ENCODE measurements at regions not wholly inside any gene's neighbourhood (a gene's known extent, or its start where the extent isn't known, plus 50 kb on each side); places are given as distances from the start of the nearest gene placed in this dataset.
"Not testable (repeated sequence)": the region's sequence is repeated elsewhere in the genome, so short reads cannot be mapped to it uniquely, and the experiment has no call there.

DNA sequence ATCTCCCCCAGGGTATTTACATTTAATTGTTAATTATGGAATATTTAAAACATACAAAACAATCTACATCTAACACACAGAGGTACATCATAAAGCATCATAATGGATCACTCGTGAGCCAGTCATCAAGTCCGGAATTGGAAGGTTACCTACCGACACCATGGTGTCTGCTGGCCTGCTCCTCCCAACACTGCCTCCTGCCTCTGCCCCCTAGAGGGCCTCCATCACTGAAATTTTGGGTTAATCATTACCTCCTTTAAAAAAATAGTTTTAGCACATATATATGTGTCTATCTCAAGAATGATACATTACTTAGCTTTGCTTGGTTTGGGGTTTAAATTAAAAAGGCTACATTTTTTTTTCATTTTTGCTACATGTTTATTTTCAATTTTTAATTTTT lies 114.6 kb upstream of the PDE10A start:
- DNase-seq (ENCODE audit: low read depth), result no peak

GRCh38 chr6:165776691-165777090 lies 113.7 kb upstream of the PDE10A start:
- no peak for DNase-seq (ENCODE audit: low read depth)

DNA sequence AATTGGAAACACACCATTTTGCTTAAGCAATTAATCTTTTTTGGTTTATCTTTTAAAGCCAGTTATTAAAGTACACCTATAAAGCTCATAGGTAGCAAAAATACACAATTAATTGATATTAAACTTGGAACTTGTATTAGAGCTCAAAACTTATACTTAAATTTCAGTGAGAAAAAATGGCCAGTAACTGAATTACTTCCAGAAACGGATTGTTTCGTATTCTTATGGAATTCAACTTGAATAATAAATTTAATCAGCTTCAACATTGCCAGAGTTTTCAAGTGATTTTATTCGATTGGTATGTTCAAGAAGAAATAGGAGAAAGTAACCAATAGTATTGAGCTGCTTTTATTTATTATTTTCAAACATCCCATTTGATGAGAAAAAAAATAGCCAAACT lies 112.7 kb upstream of the PDE10A start:
- no peak for DNase-seq (ENCODE audit: low read depth)

DNA sequence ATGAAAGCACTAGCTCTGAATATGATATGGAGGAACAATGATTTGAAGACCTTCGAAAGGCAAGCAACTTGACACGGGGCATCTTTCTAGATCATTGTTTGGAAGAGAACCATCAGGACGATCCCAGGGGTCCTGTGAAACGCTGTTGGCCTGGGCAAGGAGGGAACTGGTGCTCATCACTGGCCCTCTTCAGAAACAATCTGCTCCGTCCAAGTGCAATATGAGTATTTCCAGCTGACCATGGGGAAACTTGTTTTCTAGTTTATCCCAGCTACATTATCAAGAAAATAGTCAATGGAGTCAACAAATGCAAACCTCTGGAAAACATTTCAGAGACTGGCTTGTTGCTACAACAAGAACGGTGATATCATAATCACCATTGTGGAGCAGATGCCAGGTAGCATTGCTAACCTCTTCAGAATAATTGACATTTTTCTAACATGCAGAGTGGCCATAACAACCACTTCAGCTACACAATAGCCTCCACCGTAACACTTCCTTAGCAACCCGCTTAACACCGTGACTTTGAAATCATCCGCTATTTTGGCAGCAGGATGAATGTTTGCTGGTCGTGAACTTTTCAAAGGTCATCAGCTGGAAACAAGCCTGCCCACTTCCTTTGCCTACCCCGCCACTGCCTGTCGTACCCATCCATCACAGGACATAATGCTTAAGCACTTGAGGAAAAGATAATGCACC lies 112.0 kb upstream of the PDE10A start:
- DNase-seq (ENCODE audit: low read depth), result no peak

DNA sequence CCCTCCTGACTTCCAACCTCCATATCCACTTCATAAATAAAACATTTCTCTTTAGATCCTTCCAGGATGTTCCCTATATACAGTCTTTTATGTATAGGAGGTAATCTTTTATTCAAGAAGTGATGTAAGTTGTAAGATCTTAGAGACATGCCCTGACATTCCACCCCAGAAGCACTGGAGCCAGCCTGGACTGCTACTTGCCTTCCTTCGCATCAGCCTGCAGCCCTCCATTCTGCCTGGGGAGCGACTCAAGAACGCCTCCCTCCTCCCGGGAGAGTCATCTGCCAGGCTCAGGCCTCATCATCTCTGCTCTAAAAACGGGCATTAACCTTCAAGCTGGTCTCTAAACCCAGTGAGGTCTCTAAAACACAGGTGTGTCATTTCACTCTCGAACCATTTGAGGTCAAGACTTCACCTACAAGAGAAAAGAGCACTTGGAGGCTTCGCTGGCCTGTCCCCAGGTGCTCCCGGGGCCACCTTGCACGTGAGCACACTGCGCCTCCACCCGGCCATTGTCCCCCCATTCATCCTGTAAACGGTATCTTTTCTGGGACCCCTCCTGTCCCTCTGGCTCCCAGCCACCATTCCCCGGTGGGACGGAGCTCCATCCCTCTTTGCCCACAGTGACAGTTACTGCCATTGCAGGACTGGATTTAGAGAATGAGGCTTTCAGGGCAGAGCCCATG lies 107.5 kb upstream of the PDE10A start:
- no peak for DNase-seq (ENCODE audit: low read depth)

DNA sequence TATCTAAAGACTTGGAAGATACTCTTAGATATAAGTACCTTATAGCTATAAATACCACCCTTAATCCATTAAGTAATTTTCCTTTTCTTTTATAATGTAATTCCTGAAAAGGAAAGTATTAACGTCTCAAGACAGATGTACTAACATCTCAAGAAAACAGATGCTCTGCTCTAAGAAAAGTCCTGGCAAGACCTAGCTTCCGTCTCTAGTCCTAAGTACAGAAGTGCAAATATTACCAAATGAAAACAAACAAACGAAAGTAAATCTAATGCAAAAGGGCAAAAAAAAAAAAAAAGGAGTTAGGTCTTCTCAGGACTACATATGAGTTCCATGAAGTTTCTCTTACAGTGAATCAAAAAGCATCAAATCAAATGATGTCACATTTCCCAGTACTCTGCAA lies 106.8 kb upstream of the PDE10A start:
- no peak for DNase-seq (ENCODE audit: low read depth)

GRCh38 chr6:165769401-165769800 lies 106.4 kb upstream of the PDE10A start:
- DNase-seq (ENCODE audit: low read depth), result no peak

GRCh38 chr6:165768961-165769360 lies 105.9 kb upstream of the PDE10A start:
- no peak for DNase-seq (ENCODE audit: low read depth)

- DNase-seq (ENCODE audit: low read depth), result peak; percentile 5
Observed at GRCh38 chr6:165767228-165767627, 104.2 kb upstream of the PDE10A start.

DNA sequence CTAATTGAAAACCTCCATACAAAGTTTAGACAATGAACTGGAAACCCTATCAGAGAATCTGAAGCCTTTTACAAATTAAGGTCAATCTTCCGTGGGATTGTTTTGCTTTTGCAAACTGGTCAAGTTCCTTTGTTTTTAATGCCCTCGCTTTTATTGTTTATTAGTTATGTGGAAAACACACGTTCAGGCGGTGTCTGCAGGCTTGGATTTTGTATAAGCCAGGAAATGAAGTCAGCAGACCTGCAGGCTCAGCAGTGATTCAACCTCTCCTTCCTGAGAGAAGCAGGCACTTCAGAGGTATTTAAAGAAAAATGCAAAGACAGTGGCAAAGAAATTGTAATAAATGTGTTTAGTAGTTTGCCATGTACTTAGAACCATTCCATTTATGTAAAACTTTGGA lies 103.4 kb upstream of the PDE10A start:
- DNase-seq (ENCODE audit: low read depth), result peak; percentile 31

DNA sequence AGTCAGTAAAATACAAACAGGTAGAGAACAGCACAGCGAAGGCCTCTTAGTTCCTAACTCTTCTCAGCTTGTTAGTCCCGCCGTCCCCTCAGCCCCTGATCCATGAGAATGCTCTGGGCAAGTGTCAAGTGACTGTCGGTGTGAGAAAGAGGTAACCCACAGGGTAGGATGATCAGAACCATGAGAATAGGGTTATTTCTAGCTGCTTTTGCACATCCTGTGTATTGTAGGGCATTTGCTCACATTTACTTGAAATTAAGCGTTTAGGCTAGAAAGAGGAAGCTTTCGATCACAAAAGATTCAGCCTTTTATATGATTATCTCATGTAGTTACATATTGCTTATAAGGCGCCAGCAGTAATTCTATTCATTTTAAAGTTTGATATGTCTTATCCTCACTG lies 103.0 kb upstream of the PDE10A start:
- no peak for DNase-seq (ENCODE audit: low read depth)

DNA sequence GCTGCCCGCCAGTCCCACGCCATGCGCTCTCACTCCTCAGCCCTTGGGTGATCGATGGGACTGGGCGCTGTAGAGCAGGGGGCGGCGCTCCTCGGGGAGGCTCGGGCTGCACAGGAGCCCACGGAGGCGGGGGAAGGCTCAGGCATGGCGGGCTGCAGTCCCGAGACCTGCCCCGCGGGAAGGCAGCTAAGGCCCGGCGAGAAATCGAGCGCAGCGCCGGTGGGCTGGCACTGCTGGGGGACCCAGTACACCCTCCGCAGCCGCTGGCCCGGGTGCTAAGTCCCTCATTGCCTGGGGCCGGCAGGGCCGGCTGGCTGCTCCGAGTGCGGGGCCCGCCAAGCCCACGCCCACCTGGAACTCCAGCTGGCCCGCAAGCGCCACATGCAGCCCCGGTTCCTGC lies 102.2 kb upstream of the PDE10A start:
- DNase-seq (ENCODE audit: low read depth), result not testable (repeated sequence)

GRCh38 chr6:165762876-165763275 lies 99.8 kb upstream of the PDE10A start:
- DNase-seq (ENCODE audit: low read depth), result no peak

- no peak for DNase-seq (ENCODE audit: low read depth)
Observed at GRCh38 chr6:165762125-165762524, 99.1 kb upstream of the PDE10A start.

GRCh38 chr6:165760803-165761185 lies 97.8 kb upstream of the PDE10A start:
- no peak for DNase-seq (ENCODE audit: low read depth)

- DNase-seq (ENCODE audit: low read depth), result no peak
Observed at GRCh38 chr6:165760126-165760802, 97.2 kb upstream of the PDE10A start.

- no peak for DNase-seq (ENCODE audit: low read depth)
Observed at GRCh38 chr6:165758441-165758840, 95.4 kb upstream of the PDE10A start.

GRCh38 chr6:165755583-165755982 lies 92.5 kb upstream of the PDE10A start:
- no peak for DNase-seq (ENCODE audit: low read depth)

GRCh38 chr6:165753506-165753905 lies 90.5 kb upstream of the PDE10A start:
- DNase-seq (ENCODE audit: low read depth), result no peak

DNA sequence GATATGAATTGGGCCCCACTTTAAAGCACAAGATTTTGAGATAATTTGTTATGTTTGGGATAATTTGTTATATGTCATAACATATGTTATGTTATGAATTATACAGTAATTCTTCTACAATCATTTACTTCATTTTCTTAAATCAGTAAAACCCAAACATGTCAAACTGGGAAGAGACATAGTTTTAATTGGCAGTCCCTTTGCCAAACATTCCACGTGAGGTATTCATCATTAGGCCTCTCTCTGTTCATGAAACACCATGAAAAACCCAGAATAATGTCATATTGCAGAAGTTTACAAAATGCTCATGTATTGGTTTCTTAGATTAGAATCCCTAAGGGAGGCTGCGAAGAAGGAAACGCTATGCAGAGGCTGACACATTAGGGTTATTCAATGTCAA lies 89.4 kb upstream of the PDE10A start:
- DNase-seq (ENCODE audit: low read depth), result no peak

GRCh38 chr6:165751486-165751885 lies 88.4 kb upstream of the PDE10A start:
- no peak for DNase-seq (ENCODE audit: low read depth)

DNA sequence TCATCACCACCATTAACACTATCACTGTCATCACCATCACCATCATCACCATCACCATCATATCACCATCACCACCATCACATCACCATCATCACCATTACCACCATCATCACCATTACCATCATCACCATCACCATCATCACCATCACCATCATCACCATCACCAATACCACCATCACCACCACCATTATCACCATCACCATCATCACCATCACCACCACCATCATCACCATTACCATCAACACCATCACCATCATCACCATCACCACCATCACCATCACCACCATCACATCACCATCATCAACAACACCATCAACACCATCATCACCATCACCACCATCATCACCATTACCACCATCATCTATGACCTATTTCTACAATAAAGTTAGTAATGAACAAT lies 86.1 kb upstream of the PDE10A start:
- DNase-seq (ENCODE audit: low read depth), result no peak

GRCh38 chr6:165748390-165748789 lies 85.3 kb upstream of the PDE10A start:
- no peak for DNase-seq (ENCODE audit: low read depth)

All from non-pigmented ciliary epithelial cell (primary cell).